CD14-positive monocyte (primary cell): ENCODE measurements at regions not wholly inside any gene's neighbourhood (a gene's known extent, or its start where the extent isn't known, plus 50 kb on each side); places are given as distances from the start of the nearest gene placed in this dataset.

Experiments
- DNase-seq, 3 donors: peaks; one replicate each; pipeline ENCODE4 v3.0.0-alpha.2; 2011 to 2022
- H2AFZ ChIP-seq: 2 replicates; pipeline ENCODE4 v1.6.0; 2012; ENCODE audit warnings: mild to moderate bottlenecking, low read depth, low read length, inconsistent platforms; ENCODE audit not compliant: insufficient read depth, poor library complexity, severe bottlenecking
- H3K27ac ChIP-seq, 2 donors: 1 replicate in 1 of 2; 2 replicates in 1 of 2; pipeline ENCODE4 v1.5.1; 2012 to 2013; ENCODE audit warnings: low read length in 2 of 2, control low read depth in 1 of 2, inconsistent platforms in 1 of 2, low read depth in 1 of 2, mild to moderate bottlenecking in 1 of 2
- H3K27me3 ChIP-seq, 2 donors: one replicate each; pipeline versions ENCODE4 v1.6.0 to v1.6.1; 2011 to 2013; ENCODE audit warnings: low read length in 2 of 2; ENCODE audit not compliant: control insufficient read depth in 2 of 2, insufficient read depth in 2 of 2
- H3K36me3 ChIP-seq, 2 donors: replicated peaks in 1 of 2; 1 replicate in 1 of 2; 2 replicates in 1 of 2; pipeline versions ENCODE4 v1.5.1 to v1.6.1; 2012 to 2013; ENCODE audit warnings: low read length in 2 of 2, control low read depth in 1 of 2, inconsistent platforms in 1 of 2, mild to moderate bottlenecking in 1 of 2; ENCODE audit not compliant: insufficient read depth in 2 of 2, control insufficient read depth in 1 of 2
- H3K4me1 ChIP-seq, 2 donors: 1 replicate in 1 of 2; 2 replicates in 1 of 2; pipeline versions ENCODE4 v1.5.1 to v1.6.1; 2012 to 2013; ENCODE audit warnings: low read length in 2 of 2, control low read depth in 1 of 2, inconsistent platforms in 1 of 2, mild to moderate bottlenecking in 1 of 2, moderate library complexity in 1 of 2; ENCODE audit not compliant: insufficient read depth in 2 of 2, control insufficient read depth in 1 of 2
- H3K4me2 ChIP-seq: replicated peaks from 2 replicates; pipeline ENCODE3; 2012; ENCODE audit warnings: low read length, moderate library complexity, mild to moderate bottlenecking; ENCODE audit not compliant: poor library complexity, severe bottlenecking; ENCODE audit errors: extremely low read depth
- H3K4me3 ChIP-seq, 3 experiments: fragments of 200-600 bp in 1 of 3; sonication (generic) in 1 of 3; replicated peaks in 1 of 3; 1 replicate in 2 of 3; 2 replicates in 1 of 3; pipeline ENCODE4 v1.5.1; 2011 to 2013; ENCODE audit warnings: low read length in 3 of 3, mild to moderate bottlenecking in 3 of 3, control low read depth in 2 of 3, low read depth in 2 of 3, inconsistent platforms in 1 of 3, moderate library complexity in 1 of 3
- H3K79me2 ChIP-seq: 2 replicates; pipeline ENCODE4 v1.6.0; 2012; ENCODE audit warnings: mild to moderate bottlenecking, control low read depth, inconsistent platforms, low read length, moderate library complexity; ENCODE audit not compliant: insufficient read depth
- H3K9ac ChIP-seq: 2 replicates; pipeline ENCODE4 v1.6.0; 2017; ENCODE audit warnings: low read length, mild to moderate bottlenecking; ENCODE audit not compliant: insufficient read depth, poor library complexity, severe bottlenecking
- H3K9me3 ChIP-seq, 2 donors: replicated peaks in 1 of 2; 1 replicate in 1 of 2; 2 replicates in 1 of 2; pipeline versions ENCODE4 v1.5.1 to v1.6.1; 2012 to 2013; ENCODE audit warnings: low read length in 2 of 2, control low read depth in 1 of 2; ENCODE audit not compliant: control insufficient read depth in 1 of 2, insufficient read depth in 1 of 2
- H4K20me1 ChIP-seq: 2 replicates; pipeline ENCODE4 v1.6.0; 2012; ENCODE audit warnings: mild to moderate bottlenecking, low read length, control low read depth, moderate library complexity; ENCODE audit not compliant: insufficient read depth
- H3K27ac Mint-ChIP-seq, 7 donors: one replicate each; pipeline ENCODE4 v1.8.0; 2020; ENCODE audit warnings: mild to moderate bottlenecking in 7 of 7, mixed read lengths in 7 of 7, moderate library complexity in 6 of 7, inconsistent platforms in 2 of 7
- H3K27me3 Mint-ChIP-seq, 3 donors: one replicate each; pipeline ENCODE4 v1.8.0; 2021 to 2022; ENCODE audit warnings: low read depth in 3 of 3, mild to moderate bottlenecking in 3 of 3, mixed read lengths in 3 of 3, moderate library complexity in 3 of 3, inconsistent platforms in 1 of 3
- H3K36me3 Mint-ChIP-seq, 2 donors: one replicate each; pipeline ENCODE4 v1.8.0; 2020; ENCODE audit warnings: mixed read lengths in 2 of 2, inconsistent platforms in 1 of 2, mild to moderate bottlenecking in 1 of 2
- H3K4me1 Mint-ChIP-seq: one replicate; pipeline ENCODE4 v1.8.0; 2020; ENCODE audit warnings: mild to moderate bottlenecking, mixed read lengths
- H3K4me3 Mint-ChIP-seq, 2 donors: one replicate each; pipeline ENCODE4 v1.8.0; 2020; ENCODE audit warnings: mild to moderate bottlenecking in 2 of 2, mixed read lengths in 2 of 2, moderate library complexity in 1 of 2
- H3K9me3 Mint-ChIP-seq, 7 donors: one replicate each; pipeline ENCODE4 v1.8.0; 2020 to 2022; ENCODE audit warnings: mixed read lengths in 7 of 7, mild to moderate bottlenecking in 6 of 7, moderate library complexity in 6 of 7, inconsistent platforms in 2 of 7
- WGBS: methylation state at CpG from one replicate; pipeline ENCODE4 v1.1.5; 2013; ENCODE audit warnings: missing lambda C conversion rate; ENCODE audit not compliant: insufficient coverage; 5-methylcytosine and 5-hydroxymethylcytosine counted together
- intact Hi-C, 2 donors: fragments of 100-400 bp; cut with micrococcal nuclease; formaldehyde crosslinking; loops; one replicate each; pipeline versions ENCODE4 v1.15.0 to v1.15.1; 2023
- TF ChIP-seq, protein P1 (sequence below): fragments of 200-600 bp; IDR thresholded peaks from one replicate; pipeline ENCODE4 v1.8.0; 2022; ENCODE audit warnings: antibody characterized with exemption, mild to moderate bottlenecking

DNA sequence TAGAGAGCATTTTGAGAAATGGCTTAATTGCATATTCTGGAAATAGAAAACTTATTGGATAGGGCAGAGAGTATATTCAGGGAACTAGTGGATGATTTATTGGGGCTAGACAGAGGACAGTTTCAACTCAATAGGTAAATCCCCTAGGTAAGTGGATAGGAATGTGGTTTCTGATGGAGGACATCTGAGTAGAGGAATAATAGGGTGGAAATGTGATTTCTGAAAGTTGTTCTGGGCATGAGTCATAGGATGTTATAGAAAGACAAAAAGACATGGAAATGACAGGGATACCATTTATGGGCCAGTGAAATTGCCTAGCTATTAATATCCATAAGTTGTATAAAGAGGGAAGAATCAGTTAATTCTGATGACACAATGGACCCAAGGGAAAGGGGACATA, 563.3 kb upstream of the GOLIM4 start:
- no peaks in the 10 kb centered on the region for H3K4me1 Mint-ChIP-seq

DNA sequence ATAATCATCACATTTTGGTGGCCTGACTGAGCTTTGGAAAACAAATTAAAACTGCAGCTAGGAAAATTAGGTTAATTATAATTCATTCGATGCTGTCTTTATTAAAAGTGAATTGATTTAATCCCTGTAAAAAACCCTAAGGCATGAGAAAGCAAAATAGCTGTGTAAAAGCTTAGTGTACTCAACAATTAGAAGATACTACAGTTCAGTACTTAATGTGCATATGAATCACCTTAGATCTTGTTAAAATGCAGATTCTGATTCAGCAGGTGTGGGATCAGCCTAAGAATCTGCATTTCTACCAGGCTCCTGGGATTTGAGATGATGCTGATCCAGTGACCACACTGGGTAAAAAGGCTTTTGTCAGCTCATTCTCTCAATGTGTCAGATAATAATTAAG, 559.9 kb upstream of the GOLIM4 start:
- H3K9me3 Mint-ChIP-seq = peaks cover 0 to 2% (median 0%) of the 10 kb centered on the region in 7 donors
- H4K20me1 ChIP-seq = no peaks in the 10 kb centered on the region
- H3K4me3 Mint-ChIP-seq = no peak overlapping the region
- H3K27me3 ChIP-seq = no peaks in the 10 kb centered on the region
- no peaks in the 10 kb centered on the region for H3K4me1 ChIP-seq
- intact Hi-C loops = no loop called here
- H3K4me2 ChIP-seq = no peak overlapping the region
- DNase-seq = no peak
- no peaks in the 10 kb centered on the region for H3K36me3 ChIP-seq
- H3K27ac Mint-ChIP-seq = no peak overlapping the region
- TF ChIP-seq, protein P1, sequence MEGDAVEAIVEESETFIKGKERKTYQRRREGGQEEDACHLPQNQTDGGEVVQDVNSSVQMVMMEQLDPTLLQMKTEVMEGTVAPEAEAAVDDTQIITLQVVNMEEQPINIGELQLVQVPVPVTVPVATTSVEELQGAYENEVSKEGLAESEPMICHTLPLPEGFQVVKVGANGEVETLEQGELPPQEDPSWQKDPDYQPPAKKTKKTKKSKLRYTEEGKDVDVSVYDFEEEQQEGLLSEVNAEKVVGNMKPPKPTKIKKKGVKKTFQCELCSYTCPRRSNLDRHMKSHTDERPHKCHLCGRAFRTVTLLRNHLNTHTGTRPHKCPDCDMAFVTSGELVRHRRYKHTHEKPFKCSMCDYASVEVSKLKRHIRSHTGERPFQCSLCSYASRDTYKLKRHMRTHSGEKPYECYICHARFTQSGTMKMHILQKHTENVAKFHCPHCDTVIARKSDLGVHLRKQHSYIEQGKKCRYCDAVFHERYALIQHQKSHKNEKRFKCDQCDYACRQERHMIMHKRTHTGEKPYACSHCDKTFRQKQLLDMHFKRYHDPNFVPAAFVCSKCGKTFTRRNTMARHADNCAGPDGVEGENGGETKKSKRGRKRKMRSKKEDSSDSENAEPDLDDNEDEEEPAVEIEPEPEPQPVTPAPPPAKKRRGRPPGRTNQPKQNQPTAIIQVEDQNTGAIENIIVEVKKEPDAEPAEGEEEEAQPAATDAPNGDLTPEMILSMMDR = no peak
- H2AFZ ChIP-seq = no peak overlapping the region
- no CpG with 5 or more reads among the region's 1 CpG for WGBS
- no peaks in the 10 kb centered on the region for H3K9me3 ChIP-seq
- H3K9ac ChIP-seq = no peak overlapping the region
- H3K4me3 ChIP-seq = no peak overlapping the region
- H3K36me3 Mint-ChIP-seq = no peaks in the 10 kb centered on the region
- no peaks in the 10 kb centered on the region for H3K79me2 ChIP-seq
- no peaks in the 10 kb centered on the region for H3K27me3 Mint-ChIP-seq
- H3K4me1 Mint-ChIP-seq = no peaks in the 10 kb centered on the region
- H3K27ac ChIP-seq = no peak overlapping the region

More for the DNA sequence above, 563.3 kb upstream of the GOLIM4 start:
- H3K36me3 ChIP-seq = no peaks in the 10 kb centered on the region
- no peaks in the 10 kb centered on the region for H3K9me3 ChIP-seq
- H2AFZ ChIP-seq = no peak overlapping the region
- H3K27me3 ChIP-seq = no peaks in the 10 kb centered on the region
- H3K4me2 ChIP-seq = no peak overlapping the region
- TF ChIP-seq, protein P1 = no peak
- H3K27ac Mint-ChIP-seq = no peak overlapping the region
- H3K4me1 ChIP-seq = no peaks in the 10 kb centered on the region
- no peaks in the 10 kb centered on the region for H3K36me3 Mint-ChIP-seq
- no peak overlapping the region for H3K9ac ChIP-seq
- H3K4me3 ChIP-seq = no peak overlapping the region
- H3K4me3 Mint-ChIP-seq = no peak overlapping the region
- H3K9me3 Mint-ChIP-seq = peaks cover 0 to 3% (median 0%) of the 10 kb centered on the region in 7 donors
- no peaks in the 10 kb centered on the region for H4K20me1 ChIP-seq
- intact Hi-C loops = no loop called here
- H3K27me3 Mint-ChIP-seq = no peaks in the 10 kb centered on the region
- no peak overlapping the region for H3K27ac ChIP-seq
- H3K79me2 ChIP-seq = no peaks in the 10 kb centered on the region
- DNase-seq = no peak
